HG02973 (cell line): ENCODE measurements at regions not wholly inside any gene's neighbourhood (a gene's known extent, or its start where the extent isn't known, plus 50 kb on each side); places are given as distances from the start of the nearest gene placed in this dataset.

Experiments used
- ATAC-seq: cut with Tn5 transposase; IDR thresholded peaks from one replicate; pipeline ENCODE4 v1.9.1; 2021; ENCODE audit warnings: moderate library complexity; ENCODE audit not compliant: unreplicated experiment

- ATAC-seq = no peak
Observed at GRCh38 chr2:120948662-120949011, 213.0 kb downstream of the GLI2 start.

- ATAC-seq = no peak
Observed at GRCh38 chr2:120949027-120949956, 213.6 kb downstream of the GLI2 start.

- ATAC-seq = no peak
Observed at GRCh38 chr2:120949957-120950590, 214.4 kb downstream of the GLI2 start.

- ATAC-seq = no peak
Observed at GRCh38 chr2:120951693-120952092, 216.0 kb downstream of the GLI2 start.

- no peak for ATAC-seq
Observed at GRCh38 chr2:120952318-120952717, 216.7 kb downstream of the GLI2 start.

- ATAC-seq = no peak
Observed at GRCh38 chr2:120953066-120953756, 217.5 kb downstream of the GLI2 start.

- no peak for ATAC-seq
Observed at GRCh38 chr2:120953843-120954584, 218.3 kb downstream of the GLI2 start.

- no peak for ATAC-seq
Observed at GRCh38 chr2:120954939-120955338, 219.3 kb downstream of the GLI2 start.

- no peak for ATAC-seq
Observed at GRCh38 chr2:120955427-120955826, 219.8 kb downstream of the GLI2 start.

GRCh38 chr2:120956486-120957156, 221.0 kb downstream of the GLI2 start:
- no peak for ATAC-seq

- no peak for ATAC-seq
Observed at GRCh38 chr2:120957905-120958304, 222.2 kb downstream of the GLI2 start.

- ATAC-seq = no peak
Observed at GRCh38 chr2:120958623-120959366, 223.1 kb downstream of the GLI2 start.

- ATAC-seq = no peak
Observed at GRCh38 chr2:120959426-120959825, 223.8 kb downstream of the GLI2 start.

GRCh38 chr2:120960770-120961366, 225.2 kb downstream of the GLI2 start:
- no peak for ATAC-seq

- ATAC-seq = no peak
Observed at GRCh38 chr2:120961396-120961795, 225.7 kb downstream of the GLI2 start.

- no peak for ATAC-seq
Observed at GRCh38 chr2:120963997-120964705, 228.5 kb downstream of the GLI2 start.

GRCh38 chr2:120964819-120965218, 229.2 kb downstream of the GLI2 start:
- ATAC-seq = no peak

GRCh38 chr2:120966510-120967254, 231.0 kb downstream of the GLI2 start:
- ATAC-seq = no peak
